SK-N-SH (cell line): ENCODE measurements at regions not wholly inside any gene's neighbourhood (a gene's known extent, or its start where the extent isn't known, plus 50 kb on each side); places are given as distances from the start of the nearest gene placed in this dataset.

Source experiments
- CTCF ChIP-seq: fragments of 200-600 bp; sonication (generic); IDR thresholded peaks from 2 replicates; pipeline ENCODE4 v1.6.1; 2017; ENCODE audit warnings: antibody characterized with exemption, mild to moderate bottlenecking, moderate library complexity
- ELF1 ChIP-seq: IDR thresholded peaks from 2 replicates; pipeline ENCODE4 v1.4.0; 2012
- EP300 ChIP-seq, 2 experiments: IDR thresholded peaks; 2 replicates each; pipeline versions ENCODE4 v1.4.0 to v1.6.1; 2012; ENCODE audit warnings: borderline replicate concordance in 1 of 2, low read depth in 1 of 2, low read length in 1 of 2
- JUND ChIP-seq: IDR thresholded peaks from 2 replicates; pipeline ENCODE4 v1.4.0; 2012
- POLR2AphosphoS5 ChIP-seq: IDR thresholded peaks from 2 replicates; pipeline ENCODE4 v1.6.1; 2012; ENCODE audit warnings: low read depth, low read length
- RAD21 ChIP-seq: IDR thresholded peaks from 2 replicates; pipeline ENCODE4 v1.6.1; 2012; ENCODE audit warnings: mild to moderate bottlenecking, low read length
- RCOR1 ChIP-seq: fragments of 150-350 bp; IDR thresholded peaks from 2 replicates; pipeline ENCODE4 v1.6.1; 2017; ENCODE audit warnings: antibody characterized with exemption, low read length
- SIN3A ChIP-seq: IDR thresholded peaks from 2 replicates; pipeline ENCODE4 v1.6.1; 2012; ENCODE audit warnings: low read depth, mild to moderate bottlenecking, low read length, moderate library complexity, borderline replicate concordance
- TF ChIP-seq, protein P1 (sequence below): IDR thresholded peaks from 2 replicates; pipeline ENCODE4 v1.4.0; 2012; ENCODE audit warnings: low read depth, borderline replicate concordance

DNA sequence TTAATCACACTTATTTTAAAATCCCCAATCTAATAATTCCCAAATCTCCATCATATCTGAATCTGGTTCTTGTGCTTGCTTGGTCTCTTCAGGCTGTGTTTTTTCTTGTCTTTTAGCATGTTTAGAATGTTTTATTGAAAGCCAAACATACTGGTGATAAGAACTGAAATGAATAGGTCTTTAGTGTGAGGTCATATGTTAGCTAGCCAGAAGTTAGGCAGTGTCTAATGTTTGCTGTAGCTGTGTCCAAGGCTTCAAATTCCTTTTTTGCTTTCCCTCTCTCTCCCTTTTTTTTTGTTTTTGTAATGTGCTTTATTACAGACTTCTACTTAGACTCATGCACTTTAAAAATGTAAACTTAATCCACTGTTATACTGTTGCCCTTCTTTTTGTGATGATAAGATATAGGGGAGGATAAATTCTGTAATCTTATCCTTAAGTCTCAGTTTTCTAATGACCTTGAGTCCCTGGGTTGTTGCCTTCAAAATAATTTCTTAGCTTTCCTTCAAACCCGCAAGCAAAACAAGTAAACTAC is 725.1 kb downstream of the BRINP3 start:
- TF ChIP-seq SIN3A (no peak), RCOR1 (no peak), CTCF (no peak), ELF1 (no peak), JUND (no peak), RAD21 (no peak), POLR2AphosphoS5 (no peak), EP300 (IDR thresholded peaks at IDR 0.05; ENCODE audit: borderline replicate concordance in 1 of 2, low read depth in 1 of 2, low read length in 1 of 2) (no peak)
- TF ChIP-seq, protein P1, sequence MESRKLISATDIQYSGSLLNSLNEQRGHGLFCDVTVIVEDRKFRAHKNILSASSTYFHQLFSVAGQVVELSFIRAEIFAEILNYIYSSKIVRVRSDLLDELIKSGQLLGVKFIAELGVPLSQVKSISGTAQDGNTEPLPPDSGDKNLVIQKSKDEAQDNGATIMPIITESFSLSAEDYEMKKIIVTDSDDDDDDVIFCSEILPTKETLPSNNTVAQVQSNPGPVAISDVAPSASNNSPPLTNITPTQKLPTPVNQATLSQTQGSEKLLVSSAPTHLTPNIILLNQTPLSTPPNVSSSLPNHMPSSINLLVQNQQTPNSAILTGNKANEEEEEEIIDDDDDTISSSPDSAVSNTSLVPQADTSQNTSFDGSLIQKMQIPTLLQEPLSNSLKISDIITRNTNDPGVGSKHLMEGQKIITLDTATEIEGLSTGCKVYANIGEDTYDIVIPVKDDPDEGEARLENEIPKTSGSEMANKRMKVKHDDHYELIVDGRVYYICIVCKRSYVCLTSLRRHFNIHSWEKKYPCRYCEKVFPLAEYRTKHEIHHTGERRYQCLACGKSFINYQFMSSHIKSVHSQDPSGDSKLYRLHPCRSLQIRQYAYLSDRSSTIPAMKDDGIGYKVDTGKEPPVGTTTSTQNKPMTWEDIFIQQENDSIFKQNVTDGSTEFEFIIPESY = no peak
